HepG2 (cell line): ENCODE measurements at regions not wholly inside any gene's neighbourhood (a gene's known extent, or its start where the extent isn't known, plus 50 kb on each side); places are given as distances from the start of the nearest gene placed in this dataset.
A peak's percentile ranks its signal among the peaks of the same experiment; 100 is the strongest.

Source experiments
- ATAC-seq: fragments of 200-7000 bp; cut with Tn5 transposase; 3 replicates; pipeline ENCODE4 v1.9.1; 2020; ENCODE audit warnings: mild to moderate bottlenecking, moderate library complexity
- BruUV-seq: library from RNA; stranded (reverse); fragments of 400-500 nt; replicated peaks from 2 replicates; lab custom pipeline; 2021; lab: Mats Ljungman, UMichigan
- CTCF ChIA-PET: fragments of 300-600 bp; formaldehyde crosslinking; extraction: SDS; loops from one replicate; lab custom pipeline; 2021; ENCODE audit warnings: low total read pairs, inconsistent platforms, low intra/inter-chr PET ratio; lab: Yijun Ruan, JAX
- POLR2A ChIA-PET: fragments of 350-600 bp; sonication (Branson Sonifier 250); formaldehyde crosslinking; loops from one replicate; lab custom pipeline; 2020; ENCODE audit warnings: antibody characterized with exemption, inconsistent platforms; lab: Yijun Ruan, JAX
- DNase-seq: peaks from one replicate; pipeline ENCODE4 v3.0.0-alpha.2; 2015; ENCODE audit warnings: low spot score
- FAIRE-seq: peaks from 3 replicates; lab custom pipeline; 2011; peaks lifted over from hg19 to GRCh38; lab: Jason Lieb, UNC
- H2AFZ ChIP-seq: one replicate; pipeline ENCODE4 v1.6.1; 2011; ENCODE audit warnings: low read length, inconsistent platforms
- H3K27ac ChIP-seq: fragments of 300-600 bp; 3 replicates; pipeline ENCODE4 v1.8.0; 2011; ENCODE audit warnings: mixed run types, mild to moderate bottlenecking, mixed read lengths, low read length, inconsistent platforms; ENCODE audit not compliant: insufficient read depth; ENCODE audit errors: extremely low read length
- H3K27me3 ChIP-seq, 2 experiments: fragments of 200-600 bp in 1 of 2; 2 replicates in 1 of 2; 3 replicates in 1 of 2; pipeline versions ENCODE4 v1.6.0 to v1.8.0; 2011; ENCODE audit warnings: low read length in 2 of 2, mild to moderate bottlenecking in 2 of 2, moderate library complexity in 2 of 2, inconsistent platforms in 1 of 2; ENCODE audit not compliant: insufficient read depth in 2 of 2, control insufficient read depth in 1 of 2
- H3K36me3 ChIP-seq, 2 experiments: fragments of 200-600 bp in 1 of 2; replicated peaks in 1 of 2; 2 replicates in 1 of 2; 3 replicates in 1 of 2; pipeline versions ENCODE4 v1.5.1 to v1.8.0; 2011; ENCODE audit warnings: low read length in 2 of 2, inconsistent platforms in 1 of 2; ENCODE audit not compliant: insufficient read depth in 2 of 2, control insufficient read depth in 1 of 2
- H3K4me1 ChIP-seq: 2 replicates; pipeline ENCODE4 v1.5.1; 2012; ENCODE audit warnings: low read length, inconsistent platforms; ENCODE audit not compliant: insufficient read depth
- H3K4me2 ChIP-seq: 2 replicates; pipeline ENCODE4 v1.6.0; 2011; ENCODE audit warnings: low read depth, low read length, inconsistent platforms
- H3K4me3 ChIP-seq, 3 experiments: fragments of 200-600 bp in 1 of 3; sonication (generic), shearing (Covaris generic) in 1 of 3; replicated peaks in 1 of 3; 2 replicates each; pipeline ENCODE4 v1.5.1; 2011 to 2016; ENCODE audit warnings: low read length in 3 of 3, inconsistent platforms in 2 of 3, low read depth in 2 of 3, mild to moderate bottlenecking in 2 of 3, control low read depth in 1 of 3, mixed read lengths in 1 of 3; ENCODE audit not compliant: insufficient read depth in 1 of 3
- H3K79me2 ChIP-seq: one replicate; pipeline ENCODE4 v1.6.1; 2011; ENCODE audit warnings: low read length, inconsistent platforms; ENCODE audit not compliant: insufficient read depth
- H3K9ac ChIP-seq: 2 replicates; pipeline ENCODE4 v1.6.0; 2011; ENCODE audit warnings: mild to moderate bottlenecking, low read depth, low read length, inconsistent platforms; ENCODE audit not compliant: insufficient read depth
- H3K9me3 ChIP-seq: 2 replicates; pipeline ENCODE4 v1.5.1; 2012; ENCODE audit warnings: mild to moderate bottlenecking, low read length
- H4K20me1 ChIP-seq: 2 replicates; pipeline ENCODE4 v1.6.0; 2011; ENCODE audit warnings: inconsistent platforms, mild to moderate bottlenecking, low read length, moderate library complexity; ENCODE audit not compliant: insufficient read depth
- ARNT2 ChIP-seq: sonication (generic); formaldehyde crosslinking; IDR thresholded peaks from 2 replicates; pipeline ENCODE4 v1.8.0; 2022; ENCODE audit warnings: mild to moderate bottlenecking, low read depth, missing genetic modification reagents, moderate library complexity
- BCL6 ChIP-seq: IDR thresholded peaks from 2 replicates; pipeline ENCODE4 v1.6.1; 2016; ENCODE audit warnings: missing genetic modification reagents, missing compliant biosample characterization
- BCLAF1 ChIP-seq: fragments of 450-650 bp; IDR thresholded peaks from 2 replicates; pipeline ENCODE4 v1.6.1; 2017; ENCODE audit warnings: mild to moderate bottlenecking
- BHLHE40 ChIP-seq: IDR thresholded peaks from 2 replicates; pipeline ENCODE4 v1.6.1; 2011; ENCODE audit warnings: low read length, improper control_type of control experiment
- KLF9 ChIP-seq: IDR thresholded peaks from 2 replicates; pipeline ENCODE4 v1.6.1; 2016; ENCODE audit warnings: low read depth
- MIER2 ChIP-seq: IDR thresholded peaks from 2 replicates; pipeline ENCODE4 v1.6.1; 2016; ENCODE audit warnings: missing biosample characterization, missing genetic modification reagents
- NFATC3 ChIP-seq: sonication (generic); formaldehyde crosslinking; IDR thresholded peaks from 2 replicates; pipeline ENCODE4 v1.5.1; 2020; ENCODE audit warnings: mild to moderate bottlenecking, missing genetic modification reagents
- NFYB ChIP-seq: sonication (generic); formaldehyde crosslinking; IDR thresholded peaks from 2 replicates; pipeline ENCODE4 v1.4.0; 2020; ENCODE audit warnings: missing genetic modification reagents
- PLRG1 ChIP-seq: fragments of 450-650 bp; conservative IDR thresholded peaks from 2 replicates; pipeline ENCODE4 v1.6.1; 2016
- RAD21 ChIP-seq: fragments of 450-650 bp; formaldehyde crosslinking; IDR thresholded peaks from 2 replicates; pipeline ENCODE4 v1.5.0; 2020; ENCODE audit warnings: mild to moderate bottlenecking
- TRIM24 ChIP-seq: sonication (generic); formaldehyde crosslinking; IDR thresholded peaks from 2 replicates; pipeline ENCODE4 v1.8.0; 2022; ENCODE audit warnings: mild to moderate bottlenecking, missing genetic modification reagents
- ZNF282 ChIP-seq: fragments of 450-650 bp; IDR thresholded peaks from 2 replicates; pipeline ENCODE4 v1.6.1; 2018; ENCODE audit not compliant: partially characterized antibody
- ZNF614 ChIP-seq: IDR thresholded peaks from 2 replicates; pipeline ENCODE4 v1.6.1; 2018; ENCODE audit warnings: missing biosample characterization, missing genetic modification reagents, inconsistent platforms, borderline replicate concordance
- ZNF709 ChIP-seq: sonication (generic); formaldehyde crosslinking; IDR thresholded peaks from 2 replicates; pipeline ENCODE4 v1.5.0; 2020; ENCODE audit warnings: mild to moderate bottlenecking, missing genetic modification reagents
- ZNF772 ChIP-seq: sonication (generic); formaldehyde crosslinking; IDR thresholded peaks from 2 replicates; pipeline ENCODE4 v1.5.0; 2020; ENCODE audit warnings: mild to moderate bottlenecking, missing genetic modification reagents
- WGBS: methylation state at CpG from one replicate; pipeline ENCODE4 v1.1.6; 2017; ENCODE audit warnings: low lambda C conversion rate; 5-methylcytosine and 5-hydroxymethylcytosine counted together
- in situ Hi-C: cut with HindIII; loops from 2 replicates; pipeline ENCODE4 v1.10.0; 2017; ENCODE audit warnings: low pct_unique_long_range_greater_than_20kb; ENCODE audit not compliant: extremely low pct_ligation_motif_present
- intact Hi-C: fragments of 100-400 bp; cut with micrococcal nuclease; formaldehyde crosslinking; loops from one replicate; pipeline ENCODE4 v1.10.0; 2022; ENCODE audit not compliant: unreplicated experiment

DNA sequence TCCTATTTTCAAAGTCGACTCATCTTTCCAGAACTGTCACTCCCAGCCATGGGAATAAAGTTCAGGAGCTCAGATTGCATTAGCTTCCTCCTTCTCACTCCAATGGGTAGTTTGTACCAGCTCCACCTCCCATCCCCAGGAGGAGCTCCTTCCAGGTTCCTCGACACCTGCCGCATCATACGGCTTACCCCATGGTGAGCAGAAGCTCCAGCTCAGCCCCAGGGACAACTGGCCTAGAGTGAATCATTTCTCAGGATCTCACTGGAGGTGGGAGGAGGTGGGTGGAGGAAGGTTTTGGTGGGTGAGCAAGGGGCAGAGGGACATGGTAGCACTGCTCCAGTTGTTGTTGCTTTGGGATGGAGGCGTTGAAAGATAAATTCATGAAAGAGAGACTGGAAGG lies 196.3 kb upstream of the PKDCC start:
- in situ Hi-C loops, result loop anchor here (25.0 kb wide), 3 partner anchors 336 to 811 kb away; partner anchors contain the start of gene COX7A2L
- no peak for FAIRE-seq
- intact Hi-C loops, result loop anchor here (5.0 kb wide), 2 partner anchors 346 to 811 kb away; no protein-coding TSS in a partner anchor

GRCh38 chr2:41853427-41854191 lies 194.2 kb upstream of the PKDCC start:
- peaks cover 20% of the 10 kb centered on the region for H3K4me1 ChIP-seq
- H3K9me3 ChIP-seq, result no peaks in the 10 kb centered on the region
- ATAC-seq, result peak; percentile 72
- peak overlapping the region; percentile 9; the same call in 1 of the 2 replicates for H3K4me2 ChIP-seq
- 0 out of 5 replicates have a peak, but pooled peaks cover 0 to 6% of the 10 kb centered on the region in 2 experiments for H3K27me3 ChIP-seq
- no peaks in the 10 kb centered on the region for H4K20me1 ChIP-seq
- no peaks in the 10 kb centered on the region for H3K79me2 ChIP-seq
- H3K36me3 ChIP-seq, result no peaks in the 10 kb centered on the region
- H3K27ac ChIP-seq, result no peak overlapping the region
- peak; percentile 83 for FAIRE-seq
- POLR2A ChIA-PET, result interaction anchor here (0.8 to 1.0 kb wide), 2 partner anchors 26 to 233 kb away, joined by 3 to 4 read pairs; no protein-coding TSS in a partner anchor
- DNase-seq, result peak; percentile 71
- intact Hi-C loops, result loop anchor here (1.0 to 5.0 kb wide), 4 partner anchors 15 to 809 kb away; no protein-coding TSS in a partner anchor
- in situ Hi-C loops, result loop anchor here (25.0 kb wide), 3 partner anchors 334 to 809 kb away; partner anchors contain the start of gene COX7A2L
- no TSS peak for BruUV-seq
- H3K9ac ChIP-seq, result no peak overlapping the region
- CTCF ChIA-PET, result interaction anchor here (1.5 to 5.3 kb wide), 4 partner anchors 13 to 233 kb away, joined by 4 to 87 read pairs (median 10); no protein-coding TSS in a partner anchor
- no peak overlapping the region for H3K4me3 ChIP-seq
- 2% methylated on average over 8 of the region's 8 CpGs for WGBS
- H2AFZ ChIP-seq, result no peak overlapping the region
- TF ChIP-seq BCLAF1 (no peak), ZNF614 (0 out of 2 replicates have a peak, but pooled peaks have one; percentile 45), PLRG1 (no peak), BCL6 (peak; percentile 86), BHLHE40 (0 out of 2 replicates have a peak, but pooled peaks have one; percentile 16), ZNF772 (CRISPR knock-in tag) (no peak), NFYB (no peak), ARNT2 (0 out of 2 replicates have a peak, but pooled peaks have one; percentile 22), NFATC3 (CRISPR knock-in tag) (0 out of 2 replicates have a peak, but pooled peaks have one; percentile 50), RAD21 (CRISPR knock-in tag) (peak; percentile 81), MIER2 (CRISPR knock-in tag) (no peak), KLF9 (CRISPR knock-in tag) (no peak)

More for the DNA sequence above, 196.3 kb upstream of the PKDCC start:
- ChIA-PET CTCF (no interaction called here), POLR2A (interaction anchor here (1.4 to 1.6 kb wide), 2 partner anchors 205 to 240 kb away, joined by 4 to 7 read pairs; no protein-coding TSS in a partner anchor)
- Histone ChIP-seq H4K20me1 (no peaks in the 10 kb centered on the region), H3K4me1 (peaks cover 41% of the 10 kb centered on the region), H3K9me3 (no peaks in the 10 kb centered on the region), H3K27ac (no peak overlapping the region), H3K36me3 (no peaks in the 10 kb centered on the region), H2AFZ (no peak overlapping the region), H3K27me3 (0 out of 5 replicates have a peak, but pooled peaks cover 0 to 6% of the 10 kb centered on the region in 2 experiments), H3K4me2 (no peak overlapping the region), H3K9ac (no peak overlapping the region), H3K4me3 (no peak overlapping the region), H3K79me2 (no peaks in the 10 kb centered on the region)
- no TSS peak for BruUV-seq
- DNase-seq (no peak), ATAC-seq (no peak)
- TF ChIP-seq ZNF282, result no peak
- TF ChIP-seq ZNF709 (CRISPR knock-in tag), result 0 out of 2 replicates have a peak, but pooled peaks have one; percentile 26
- TF ChIP-seq TRIM24 (CRISPR knock-in tag), result 0 out of 2 replicates have a peak, but pooled peaks have one; percentile 32
- 75% methylated on average over 5 of the region's 5 CpGs for WGBS
